Neural cell (in vitro differentiated cells): ENCODE measurements at regions not wholly inside any gene's neighbourhood (a gene's known extent, or its start where the extent isn't known, plus 50 kb on each side); places are given as distances from the start of the nearest gene placed in this dataset.

Experiments
- EP300 ChIP-seq: fragments of 450-650 bp; conservative IDR thresholded peaks from 2 replicates; pipeline ENCODE4 v1.6.1; 2014; ENCODE audit warnings: antibody characterized with exemption, mild to moderate bottlenecking, moderate library complexity; ENCODE audit not compliant: poor library complexity, severe bottlenecking
- EZH2 ChIP-seq: fragments of 200-600, 300-800 bp; shearing (Covaris generic), sonication (generic); IDR thresholded peaks from 2 replicates; pipeline ENCODE4 v1.6.1; 2014; ENCODE audit warnings: antibody characterized with exemption, low read length, borderline replicate concordance, mild to moderate bottlenecking; ENCODE audit not compliant: insufficient read depth, poor library complexity, severe bottlenecking
- MXI1 ChIP-seq: fragments of 450-650 bp; conservative IDR thresholded peaks from 2 replicates; pipeline ENCODE4 v1.6.1; 2014; ENCODE audit warnings: antibody characterized with exemption, mild to moderate bottlenecking; ENCODE audit not compliant: poor library complexity, severe bottlenecking
- POLR2AphosphoS5 ChIP-seq: IDR thresholded peaks from 2 replicates; pipeline ENCODE4 v1.6.1; 2012
- TAF1 ChIP-seq: IDR thresholded peaks from 2 replicates; pipeline ENCODE4 v1.6.1; 2012; ENCODE audit warnings: low read depth
- TF ChIP-seq, protein P1 (sequence below): fragments of 450-650 bp; IDR thresholded peaks from 2 replicates; pipeline ENCODE4 v1.5.1; 2014; ENCODE audit warnings: antibody characterized with exemption, mild to moderate bottlenecking, moderate library complexity; ENCODE audit not compliant: poor library complexity, severe bottlenecking
- TF ChIP-seq, protein P2 (sequence below): IDR thresholded peaks from 2 replicates; pipeline ENCODE4 v1.6.1; 2012; ENCODE audit warnings: borderline replicate concordance

DNA sequence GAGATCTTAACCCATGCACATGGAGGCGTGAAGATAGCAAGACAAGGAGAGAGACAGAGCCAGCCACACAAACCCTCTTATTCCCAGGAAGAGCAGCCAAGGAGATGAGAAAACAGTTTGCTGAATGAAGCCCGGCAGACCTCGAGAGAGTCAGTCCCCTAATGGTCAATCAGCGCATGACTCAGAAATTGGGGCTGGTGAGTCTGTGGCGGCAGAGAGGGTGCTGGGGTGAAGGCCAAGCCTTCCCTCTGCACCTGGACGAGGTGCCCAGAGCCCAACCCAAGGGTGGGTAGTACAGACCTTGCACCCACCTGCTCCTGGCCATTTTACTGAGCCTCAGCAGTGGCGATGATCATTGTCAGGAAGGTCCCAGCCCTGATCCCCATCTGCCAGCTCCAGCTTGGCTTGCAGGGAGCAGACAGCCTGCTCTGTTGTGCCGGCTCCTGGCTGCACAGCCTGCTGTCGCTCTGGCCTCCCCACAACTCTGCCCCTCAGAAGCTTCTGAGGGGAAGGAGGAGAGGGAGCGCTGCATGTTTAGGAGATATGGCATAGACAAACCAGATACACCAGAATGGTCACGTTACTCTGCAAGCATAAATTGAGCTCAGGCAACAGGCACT is 256.6 kb downstream of the RPS24 start:
- no peak for TF ChIP-seq TAF1
- TF ChIP-seq, protein P1, sequence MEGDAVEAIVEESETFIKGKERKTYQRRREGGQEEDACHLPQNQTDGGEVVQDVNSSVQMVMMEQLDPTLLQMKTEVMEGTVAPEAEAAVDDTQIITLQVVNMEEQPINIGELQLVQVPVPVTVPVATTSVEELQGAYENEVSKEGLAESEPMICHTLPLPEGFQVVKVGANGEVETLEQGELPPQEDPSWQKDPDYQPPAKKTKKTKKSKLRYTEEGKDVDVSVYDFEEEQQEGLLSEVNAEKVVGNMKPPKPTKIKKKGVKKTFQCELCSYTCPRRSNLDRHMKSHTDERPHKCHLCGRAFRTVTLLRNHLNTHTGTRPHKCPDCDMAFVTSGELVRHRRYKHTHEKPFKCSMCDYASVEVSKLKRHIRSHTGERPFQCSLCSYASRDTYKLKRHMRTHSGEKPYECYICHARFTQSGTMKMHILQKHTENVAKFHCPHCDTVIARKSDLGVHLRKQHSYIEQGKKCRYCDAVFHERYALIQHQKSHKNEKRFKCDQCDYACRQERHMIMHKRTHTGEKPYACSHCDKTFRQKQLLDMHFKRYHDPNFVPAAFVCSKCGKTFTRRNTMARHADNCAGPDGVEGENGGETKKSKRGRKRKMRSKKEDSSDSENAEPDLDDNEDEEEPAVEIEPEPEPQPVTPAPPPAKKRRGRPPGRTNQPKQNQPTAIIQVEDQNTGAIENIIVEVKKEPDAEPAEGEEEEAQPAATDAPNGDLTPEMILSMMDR, result no peak
- no peak for TF ChIP-seq EZH2
- no peak for TF ChIP-seq POLR2AphosphoS5
- no peak for TF ChIP-seq EP300
- TF ChIP-seq, protein P2, sequence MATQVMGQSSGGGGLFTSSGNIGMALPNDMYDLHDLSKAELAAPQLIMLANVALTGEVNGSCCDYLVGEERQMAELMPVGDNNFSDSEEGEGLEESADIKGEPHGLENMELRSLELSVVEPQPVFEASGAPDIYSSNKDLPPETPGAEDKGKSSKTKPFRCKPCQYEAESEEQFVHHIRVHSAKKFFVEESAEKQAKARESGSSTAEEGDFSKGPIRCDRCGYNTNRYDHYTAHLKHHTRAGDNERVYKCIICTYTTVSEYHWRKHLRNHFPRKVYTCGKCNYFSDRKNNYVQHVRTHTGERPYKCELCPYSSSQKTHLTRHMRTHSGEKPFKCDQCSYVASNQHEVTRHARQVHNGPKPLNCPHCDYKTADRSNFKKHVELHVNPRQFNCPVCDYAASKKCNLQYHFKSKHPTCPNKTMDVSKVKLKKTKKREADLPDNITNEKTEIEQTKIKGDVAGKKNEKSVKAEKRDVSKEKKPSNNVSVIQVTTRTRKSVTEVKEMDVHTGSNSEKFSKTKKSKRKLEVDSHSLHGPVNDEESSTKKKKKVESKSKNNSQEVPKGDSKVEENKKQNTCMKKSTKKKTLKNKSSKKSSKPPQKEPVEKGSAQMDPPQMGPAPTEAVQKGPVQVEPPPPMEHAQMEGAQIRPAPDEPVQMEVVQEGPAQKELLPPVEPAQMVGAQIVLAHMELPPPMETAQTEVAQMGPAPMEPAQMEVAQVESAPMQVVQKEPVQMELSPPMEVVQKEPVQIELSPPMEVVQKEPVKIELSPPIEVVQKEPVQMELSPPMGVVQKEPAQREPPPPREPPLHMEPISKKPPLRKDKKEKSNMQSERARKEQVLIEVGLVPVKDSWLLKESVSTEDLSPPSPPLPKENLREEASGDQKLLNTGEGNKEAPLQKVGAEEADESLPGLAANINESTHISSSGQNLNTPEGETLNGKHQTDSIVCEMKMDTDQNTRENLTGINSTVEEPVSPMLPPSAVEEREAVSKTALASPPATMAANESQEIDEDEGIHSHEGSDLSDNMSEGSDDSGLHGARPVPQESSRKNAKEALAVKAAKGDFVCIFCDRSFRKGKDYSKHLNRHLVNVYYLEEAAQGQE, result no peak
- TF ChIP-seq MXI1, result no peak
